ENCODE measurements at regions not wholly inside any gene's neighbourhood (a gene's known extent, or its start where the extent isn't known, plus 50 kb on each side); places are given as distances from the start of the nearest gene placed in this dataset.

DNA sequence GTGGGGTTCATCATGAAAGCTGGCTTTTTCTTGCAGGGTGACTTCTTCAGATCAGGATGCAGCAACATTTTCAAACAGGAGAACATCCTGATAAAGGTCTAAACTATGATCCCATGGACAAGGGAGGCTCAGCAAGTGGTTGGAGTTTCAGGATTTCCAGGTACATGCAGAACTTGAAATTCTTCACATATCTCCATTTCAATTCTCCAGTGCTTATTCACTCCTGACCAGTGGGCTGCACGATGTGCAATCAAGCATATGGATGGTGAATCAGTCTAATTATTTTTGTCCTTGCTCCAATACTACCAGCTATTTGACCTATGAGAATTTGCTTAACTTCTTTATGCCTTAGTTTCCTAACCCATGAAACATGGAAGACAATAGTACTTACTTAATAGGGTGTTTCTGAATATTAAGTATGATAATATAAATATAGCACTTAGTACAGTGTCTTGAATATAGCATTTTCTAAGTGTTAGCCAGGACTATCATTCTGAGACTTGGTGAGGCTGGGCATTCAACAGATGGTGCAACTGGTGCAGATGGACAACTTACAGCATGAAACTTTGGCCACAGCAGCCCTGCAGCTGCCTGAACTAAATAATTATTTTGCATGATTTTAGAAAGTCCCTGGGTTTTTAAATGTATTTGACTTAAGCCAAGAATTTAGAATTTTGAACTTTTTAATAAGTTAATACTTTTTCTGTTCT is 92.4 kb downstream of the HPGD start:
- H3K9me3 ChIP-seq (ENCODE audit: insufficient read depth, low read length): no peaks in the 10 kb centered on the region
- no peaks in the 10 kb centered on the region for H3K79me2 ChIP-seq (ENCODE audit: insufficient read depth, low read length)
- no peak overlapping the region for H3K9ac ChIP-seq (ENCODE audit: low read length)
- no peaks in the 10 kb centered on the region for H3K9me2 ChIP-seq (replicated peaks; ENCODE audit: insufficient read depth, low read length)
- no peak overlapping the region for H3K4me2 ChIP-seq (ENCODE audit: low read depth, low read length, poor library complexity, severe bottlenecking)
- no peak for TF ChIP-seq EZH2phosphoT487 (conservative IDR thresholded peaks at IDR 0.05; ENCODE audit: low read length)
- TF ChIP-seq, protein P1, sequence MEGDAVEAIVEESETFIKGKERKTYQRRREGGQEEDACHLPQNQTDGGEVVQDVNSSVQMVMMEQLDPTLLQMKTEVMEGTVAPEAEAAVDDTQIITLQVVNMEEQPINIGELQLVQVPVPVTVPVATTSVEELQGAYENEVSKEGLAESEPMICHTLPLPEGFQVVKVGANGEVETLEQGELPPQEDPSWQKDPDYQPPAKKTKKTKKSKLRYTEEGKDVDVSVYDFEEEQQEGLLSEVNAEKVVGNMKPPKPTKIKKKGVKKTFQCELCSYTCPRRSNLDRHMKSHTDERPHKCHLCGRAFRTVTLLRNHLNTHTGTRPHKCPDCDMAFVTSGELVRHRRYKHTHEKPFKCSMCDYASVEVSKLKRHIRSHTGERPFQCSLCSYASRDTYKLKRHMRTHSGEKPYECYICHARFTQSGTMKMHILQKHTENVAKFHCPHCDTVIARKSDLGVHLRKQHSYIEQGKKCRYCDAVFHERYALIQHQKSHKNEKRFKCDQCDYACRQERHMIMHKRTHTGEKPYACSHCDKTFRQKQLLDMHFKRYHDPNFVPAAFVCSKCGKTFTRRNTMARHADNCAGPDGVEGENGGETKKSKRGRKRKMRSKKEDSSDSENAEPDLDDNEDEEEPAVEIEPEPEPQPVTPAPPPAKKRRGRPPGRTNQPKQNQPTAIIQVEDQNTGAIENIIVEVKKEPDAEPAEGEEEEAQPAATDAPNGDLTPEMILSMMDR (IDR thresholded peaks at IDR 0.05; ENCODE audit: insufficient read depth, low read length, poor library complexity, severe bottlenecking): no peak
- H3K4me3 ChIP-seq (ENCODE audit: insufficient read depth, low read length, poor library complexity, severe bottlenecking): no peak overlapping the region
- no peaks in the 10 kb centered on the region for H3K36me3 ChIP-seq (ENCODE audit: low read length)
- H3K27ac ChIP-seq (ENCODE audit: low read depth, low read length): no peak overlapping the region
- no peak overlapping the region for H2AFZ ChIP-seq (ENCODE audit: low read depth, low read length, severe bottlenecking)
- no peaks in the 10 kb centered on the region for H3F3A ChIP-seq (ENCODE audit: insufficient read depth)
- H4K20me1 ChIP-seq (ENCODE audit: low read depth, low read length): no peaks in the 10 kb centered on the region
- H3K27me3 ChIP-seq (ENCODE audit: low read length): no peaks in the 10 kb centered on the region

DNA sequence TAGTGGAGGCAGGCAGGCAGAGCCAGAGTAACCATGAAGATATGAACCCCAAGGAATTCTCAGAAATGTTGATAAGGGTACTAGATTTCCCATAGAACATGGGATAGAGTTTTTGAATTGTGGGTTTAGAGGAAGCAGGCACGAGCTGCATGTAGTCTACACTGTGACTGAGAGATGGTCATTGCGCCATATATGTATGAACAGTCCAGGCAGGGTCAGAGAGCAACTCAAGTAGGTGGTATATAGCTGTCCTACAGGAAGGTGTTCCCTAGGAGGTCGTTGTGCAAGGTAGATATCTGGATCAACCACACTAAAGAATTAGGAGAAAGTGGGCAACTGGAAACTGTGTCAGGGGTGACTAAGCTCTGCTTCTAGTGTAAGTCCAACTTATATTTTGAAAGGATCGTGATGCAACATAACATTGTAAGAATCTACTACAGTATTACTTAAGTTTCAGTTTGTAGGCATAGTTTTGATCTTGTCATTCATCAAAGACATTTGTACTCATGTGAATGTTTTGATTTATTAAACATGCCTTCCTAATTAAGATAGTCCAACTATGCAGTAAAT is 94.6 kb downstream of the HPGD start:
- no peaks in the 10 kb centered on the region for H3K27me3 ChIP-seq (ENCODE audit: low read length)
- H3K79me2 ChIP-seq (ENCODE audit: insufficient read depth, low read length): no peaks in the 10 kb centered on the region
- no peaks in the 10 kb centered on the region for H3F3A ChIP-seq (ENCODE audit: insufficient read depth)
- no peak overlapping the region for H2AFZ ChIP-seq (ENCODE audit: low read depth, low read length, severe bottlenecking)
- TF ChIP-seq, protein P1 (IDR thresholded peaks at IDR 0.05; ENCODE audit: insufficient read depth, low read length, poor library complexity, severe bottlenecking): no peak
- no peak for TF ChIP-seq EZH2phosphoT487 (conservative IDR thresholded peaks at IDR 0.05; ENCODE audit: low read length)
- no peak overlapping the region for H3K9ac ChIP-seq (ENCODE audit: low read length)
- H3K4me2 ChIP-seq (ENCODE audit: low read depth, low read length, poor library complexity, severe bottlenecking): no peak overlapping the region
- H4K20me1 ChIP-seq (ENCODE audit: low read depth, low read length): no peaks in the 10 kb centered on the region
- no peaks in the 10 kb centered on the region for H3K36me3 ChIP-seq (ENCODE audit: low read length)
- no peak overlapping the region for H3K4me3 ChIP-seq (ENCODE audit: insufficient read depth, low read length, poor library complexity, severe bottlenecking)
- no peaks in the 10 kb centered on the region for H3K9me2 ChIP-seq (replicated peaks; ENCODE audit: insufficient read depth, low read length)
- no peak overlapping the region for H3K27ac ChIP-seq (ENCODE audit: low read depth, low read length)
- H3K9me3 ChIP-seq (ENCODE audit: insufficient read depth, low read length): no peaks in the 10 kb centered on the region

DNA sequence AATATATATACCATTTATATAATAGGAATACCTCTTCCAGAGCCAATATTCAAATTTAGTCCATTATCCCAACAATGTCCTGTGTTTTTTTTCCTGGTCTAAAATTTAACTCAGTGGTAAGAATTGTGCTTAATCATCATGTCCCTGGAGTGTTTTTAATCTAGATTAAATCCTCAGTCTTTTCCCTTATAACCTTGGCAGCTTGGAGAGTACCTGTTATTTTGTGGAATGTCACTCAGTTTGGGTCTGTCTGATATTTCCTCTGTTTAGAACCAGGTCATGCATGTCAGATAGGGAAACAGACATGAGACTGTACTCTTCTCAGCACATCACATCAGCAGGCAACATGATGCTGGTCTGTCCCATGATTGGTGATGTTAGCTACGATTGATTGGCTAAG is 96.6 kb downstream of the HPGD start:
- Histone ChIP-seq H3K4me3 (ENCODE audit: insufficient read depth, low read length, poor library complexity, severe bottlenecking) (no peak overlapping the region), H3K9me3 (ENCODE audit: insufficient read depth, low read length) (no peaks in the 10 kb centered on the region), H4K20me1 (ENCODE audit: low read depth, low read length) (no peaks in the 10 kb centered on the region), H3K27ac (ENCODE audit: low read depth, low read length) (no peak overlapping the region), H3K79me2 (ENCODE audit: insufficient read depth, low read length) (no peaks in the 10 kb centered on the region), H3K27me3 (ENCODE audit: low read length) (no peaks in the 10 kb centered on the region), H3K4me2 (ENCODE audit: low read depth, low read length, poor library complexity, severe bottlenecking) (no peak overlapping the region), H3F3A (ENCODE audit: insufficient read depth) (no peaks in the 10 kb centered on the region), H3K9me2 (replicated peaks; ENCODE audit: insufficient read depth, low read length) (no peaks in the 10 kb centered on the region), H2AFZ (ENCODE audit: low read depth, low read length, severe bottlenecking) (no peak overlapping the region), H3K36me3 (ENCODE audit: low read length) (no peaks in the 10 kb centered on the region), H3K9ac (ENCODE audit: low read length) (no peak overlapping the region)
- no peak for TF ChIP-seq EZH2phosphoT487 (conservative IDR thresholded peaks at IDR 0.05; ENCODE audit: low read length)
- TF ChIP-seq, protein P1 (IDR thresholded peaks at IDR 0.05; ENCODE audit: insufficient read depth, low read length, poor library complexity, severe bottlenecking): no peak

Data from SU-DHL-6 (cell line).